Erythroblast (primary cell): ENCODE measurements at regions not wholly inside any gene's neighbourhood (a gene's known extent, or its start where the extent isn't known, plus 50 kb on each side); places are given as distances from the start of the nearest gene placed in this dataset.

Experiments
- GATA1 ChIP-seq: IDR thresholded peaks from 2 replicates; pipeline ENCODE4 v1.6.1; 2011; ENCODE audit warnings: low read depth, mild to moderate bottlenecking, control low read depth, low read length, moderate library complexity
- POLR2A ChIP-seq: IDR thresholded peaks from 2 replicates; pipeline ENCODE4 v1.6.1; 2011; ENCODE audit warnings: mild to moderate bottlenecking, low read length

- no peak for TF ChIP-seq POLR2A
- TF ChIP-seq GATA1 = no peak
These were observed 246.8 kb upstream of the KCNG1 start for GRCh38 chr20:51269671-51270070.
